ENCODE measurements at regions not wholly inside any gene's neighbourhood (a gene's known extent, or its start where the extent isn't known, plus 50 kb on each side); places are given as distances from the start of the nearest gene placed in this dataset.

DNA sequence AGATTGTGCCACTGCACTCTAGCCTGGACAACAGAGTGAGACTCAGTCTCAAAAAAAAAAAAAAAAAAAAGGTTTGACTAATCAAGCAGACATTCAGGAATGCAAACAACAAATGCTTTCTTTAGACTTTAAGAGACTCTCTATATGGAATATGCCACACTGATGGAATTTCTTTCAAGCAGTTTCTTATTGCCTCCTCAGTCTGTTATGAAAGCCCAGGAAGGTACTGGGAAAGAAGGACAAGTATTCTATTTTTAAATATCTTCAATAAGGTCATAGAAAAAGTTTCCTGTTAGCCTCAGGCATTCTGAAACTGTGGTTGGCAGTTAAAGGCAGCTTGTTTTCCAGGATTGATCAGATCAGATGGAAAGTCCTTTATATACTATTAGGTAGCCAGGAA, 241.6 kb downstream of the PIK3C3 start:
- no peak overlapping the region for H3K4me3 ChIP-seq (ENCODE audit: low read depth, low read length)
- no peak for DNase-seq (ENCODE audit: low read depth)
- TF ChIP-seq CTCF (IDR thresholded peaks at IDR 0.05; ENCODE audit: insufficient read depth, low read length) = no peak

DNA sequence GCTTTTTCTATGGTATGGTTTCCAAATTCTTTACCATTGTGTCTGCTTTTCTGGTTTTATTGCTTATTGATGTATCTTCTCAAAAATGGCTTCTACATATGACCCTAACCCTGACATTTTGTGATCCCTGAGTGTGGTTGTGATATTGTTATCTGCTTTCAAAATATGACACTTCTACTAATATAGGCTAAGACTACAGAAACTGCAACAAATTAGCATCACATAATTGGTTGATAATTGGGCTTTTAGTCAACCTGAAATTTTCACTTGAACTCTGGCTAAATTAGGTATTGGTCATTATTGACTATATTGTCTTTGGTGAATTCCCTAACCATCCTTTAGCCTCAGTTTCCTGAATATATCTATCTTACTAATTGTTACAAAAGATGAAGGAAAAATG, 246.1 kb downstream of the PIK3C3 start:
- TF ChIP-seq CTCF (IDR thresholded peaks at IDR 0.05; ENCODE audit: insufficient read depth, low read length) = no peak
- H3K4me3 ChIP-seq (ENCODE audit: low read depth, low read length) = no peak overlapping the region
- no peak for DNase-seq (ENCODE audit: low read depth)

DNA sequence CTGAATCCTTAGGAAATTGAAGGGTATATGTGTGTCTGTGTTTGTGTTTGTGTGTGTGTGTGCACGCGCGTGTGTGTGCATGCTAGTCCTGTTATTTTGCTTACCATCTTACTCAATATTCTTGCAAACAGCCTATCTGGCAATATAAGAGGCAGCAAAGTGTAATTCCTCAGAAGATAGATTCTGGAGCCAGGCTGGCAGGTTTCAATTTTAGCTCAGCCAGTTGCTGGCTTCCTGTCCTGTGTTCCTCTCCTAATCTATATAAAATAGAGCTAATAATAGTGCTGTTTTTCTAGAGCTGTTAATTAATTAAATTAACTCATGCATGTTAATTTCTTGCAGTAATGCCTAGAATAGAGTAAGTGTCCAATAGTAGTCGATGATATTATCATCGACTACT, 256.2 kb downstream of the PIK3C3 start:
- DNase-seq (ENCODE audit: low read depth) = no peak
- no peak overlapping the region for H3K4me3 ChIP-seq (ENCODE audit: low read depth, low read length)
- TF ChIP-seq CTCF (IDR thresholded peaks at IDR 0.05; ENCODE audit: insufficient read depth, low read length) = no peak

GRCh38 chr18:42222557-42222956, 267.5 kb downstream of the PIK3C3 start:
- no peak overlapping the region for H3K4me3 ChIP-seq (ENCODE audit: low read depth, low read length)
- no peak for DNase-seq (ENCODE audit: low read depth)
- TF ChIP-seq CTCF (IDR thresholded peaks at IDR 0.05; ENCODE audit: insufficient read depth, low read length) = no peak

- TF ChIP-seq CTCF (IDR thresholded peaks at IDR 0.05; ENCODE audit: insufficient read depth, low read length) = no peak
- H3K4me3 ChIP-seq (ENCODE audit: low read depth, low read length) = no peak overlapping the region
- no peak for DNase-seq (ENCODE audit: low read depth)
Measured at GRCh38 chr18:42228581-42228980, 273.5 kb downstream of the PIK3C3 start.

GRCh38 chr18:42229211-42230210, 274.5 kb downstream of the PIK3C3 start:
- DNase-seq (ENCODE audit: low read depth) = no peak
- no peak for TF ChIP-seq CTCF (IDR thresholded peaks at IDR 0.05; ENCODE audit: insufficient read depth, low read length)
- no peak overlapping the region for H3K4me3 ChIP-seq (ENCODE audit: low read depth, low read length)

Measured in fibroblast of the aortic adventitia (primary cell).